ENCODE measurements at regions not wholly inside any gene's neighbourhood (a gene's known extent, or its start where the extent isn't known, plus 50 kb on each side); places are given as distances from the start of the nearest gene placed in this dataset.
A peak's percentile ranks its signal among the peaks of the same experiment; 100 is the strongest.

GRCh38 chr5:155532621-155533311 lies 519.2 kb downstream of the KIF4B start:
- Histone ChIP-seq H3K27ac (no peak overlapping the region), H3K4me3 (replicated peaks in 1 of 3) (no peak overlapping the region), H3K27me3 (no peaks in the 10 kb centered on the region), H3K4me1 (no peaks in the 10 kb centered on the region), H3K9me3 (no peaks in the 10 kb centered on the region), H3K36me3 (no peaks in the 10 kb centered on the region)
- TF ChIP-seq POLR2A (IDR thresholded peaks at IDR 0.05) = no peak
- no peak for TF ChIP-seq CTCF (IDR thresholded peaks at IDR 0.05)
- 62 to 64% methylated on average over 4 of the region's 4 CpGs for WGBS, 2 donors
- DNase-seq = no peak
- intact Hi-C loops (cut with DNase I) = no loop called here

GRCh38 chr5:155540000-155540595 lies 526.5 kb downstream of the KIF4B start:
- WGBS, 2 donors = 29 to 41% methylated on average over 2 of the region's 2 CpGs
- TF ChIP-seq CTCF (IDR thresholded peaks at IDR 0.05) = no peak
- no peak for TF ChIP-seq POLR2A (IDR thresholded peaks at IDR 0.05)
- Histone ChIP-seq H3K27ac (peak overlapping the region in 1 of 3 donors; percentile 24), H3K4me3 (replicated peaks in 1 of 3) (no peak overlapping the region), H3K4me1 (peaks cover 6 to 14% of the 10 kb centered on the region in 2 donors), H3K36me3 (no peaks in the 10 kb centered on the region), H3K9me3 (no peaks in the 10 kb centered on the region), H3K27me3 (no peaks in the 10 kb centered on the region)
- no peak for DNase-seq
- intact Hi-C loops (cut with DNase I) = no loop called here

- no peaks in the 10 kb centered on the region for H3K36me3 ChIP-seq
- DNase-seq = peak; percentile 41 to 46
- no peaks in the 10 kb centered on the region for H3K27me3 ChIP-seq
- H3K4me1 ChIP-seq = peaks cover 0 to 1% of the 10 kb centered on the region in 2 donors
- TF ChIP-seq CTCF (IDR thresholded peaks at IDR 0.05) (no peak), POLR2A (IDR thresholded peaks at IDR 0.05) (no peak)
- no peaks in the 10 kb centered on the region for H3K9me3 ChIP-seq
- no peak overlapping the region for H3K4me3 ChIP-seq (replicated peaks in 1 of 3)
- peak overlapping the region; percentile 12 to 78 (median 19) for H3K27ac ChIP-seq
- intact Hi-C loops (cut with DNase I) = no loop called here
Measured at GRCh38 chr5:155546075-155546474, 532.5 kb downstream of the KIF4B start.

GRCh38 chr5:155554500-155554899 lies 540.9 kb downstream of the KIF4B start:
- 78 to 80% methylated on average over 3 of the region's 3 CpGs for WGBS, 2 donors
- no peak overlapping the region for H3K4me3 ChIP-seq (replicated peaks in 1 of 3)

More at GRCh38 chr5:155554500-155554899, 540.9 kb downstream of the KIF4B start:
- H3K27me3 ChIP-seq = no peaks in the 10 kb centered on the region
- no peaks in the 10 kb centered on the region for H3K9me3 ChIP-seq
- no peaks in the 10 kb centered on the region for H3K36me3 ChIP-seq
- intact Hi-C loops (cut with DNase I) = no loop called here
- DNase-seq = no peak
- H3K4me1 ChIP-seq = no peaks in the 10 kb centered on the region
- no peak overlapping the region for H3K27ac ChIP-seq
- TF ChIP-seq POLR2A (IDR thresholded peaks at IDR 0.05) (no peak), CTCF (IDR thresholded peaks at IDR 0.05) (no peak)
